GM19023 (cell line): ENCODE measurements at regions not wholly inside any gene's neighbourhood (a gene's known extent, or its start where the extent isn't known, plus 50 kb on each side); places are given as distances from the start of the nearest gene placed in this dataset.
"Not testable (repeated sequence)": the region's sequence is repeated elsewhere in the genome, so short reads cannot be mapped to it uniquely, and the experiment has no call there.

Experiments
- ATAC-seq: cut with Tn5 transposase; IDR thresholded peaks from one replicate; pipeline ENCODE4 v1.9.1; 2021; ENCODE audit warnings: mild to moderate bottlenecking, moderate library complexity; ENCODE audit not compliant: unreplicated experiment

- no peak for ATAC-seq
Observed at GRCh38 chr18:54662986-54663385, 71.9 kb downstream of the DYNAP start.

- ATAC-seq = not testable (repeated sequence)
Observed at GRCh38 chr18:54669701-54670100, 78.7 kb downstream of the DYNAP start.

GRCh38 chr18:54671291-54671881 lies 80.3 kb downstream of the DYNAP start:
- ATAC-seq = no peak

GRCh38 chr18:54672109-54672508 lies 81.1 kb downstream of the DYNAP start:
- ATAC-seq = no peak

- no peak for ATAC-seq
Observed at GRCh38 chr18:54672846-54673475, 81.9 kb downstream of the DYNAP start.

GRCh38 chr18:54673936-54674335 lies 82.9 kb downstream of the DYNAP start:
- ATAC-seq = no peak

GRCh38 chr18:54675076-54675475 lies 84.0 kb downstream of the DYNAP start:
- ATAC-seq = no peak

GRCh38 chr18:54679318-54680149 lies 88.5 kb downstream of the DYNAP start:
- ATAC-seq = no peak

GRCh38 chr18:54684784-54685183 lies 93.7 kb downstream of the DYNAP start:
- no peak for ATAC-seq

GRCh38 chr18:54689319-54689718 lies 98.3 kb downstream of the DYNAP start:
- no peak for ATAC-seq

- ATAC-seq = no peak
Observed at GRCh38 chr18:54690198-54690597, 99.2 kb downstream of the DYNAP start.

- no peak for ATAC-seq
Observed at GRCh38 chr18:54692463-54692862, 101.4 kb downstream of the DYNAP start.

GRCh38 chr18:54696616-54697293 lies 105.7 kb downstream of the DYNAP start:
- ATAC-seq = no peak

- no peak for ATAC-seq
Observed at GRCh38 chr18:54700580-54700979, 109.5 kb downstream of the DYNAP start.

- no peak for ATAC-seq
Observed at GRCh38 chr18:54702686-54703085, 111.6 kb downstream of the DYNAP start.

GRCh38 chr18:54710074-54710899 lies 118.0 kb upstream of the RAB27B start:
- ATAC-seq = no peak

- no peak for ATAC-seq
Observed at GRCh38 chr18:54710900-54711281, 117.4 kb upstream of the RAB27B start.

GRCh38 chr18:54712306-54712705 lies 116.0 kb upstream of the RAB27B start:
- ATAC-seq = no peak

- no peak for ATAC-seq
Observed at GRCh38 chr18:54712758-54713157, 115.5 kb upstream of the RAB27B start.

GRCh38 chr18:54713386-54713785 lies 114.9 kb upstream of the RAB27B start:
- ATAC-seq = no peak

GRCh38 chr18:54714851-54715250 lies 113.4 kb upstream of the RAB27B start:
- ATAC-seq = no peak
